Upper lobe of right lung (tissue), 1 donor: ENCODE measurements at regions not wholly inside any gene's neighbourhood (a gene's known extent, or its start where the extent isn't known, plus 50 kb on each side); places are given as distances from the start of the nearest gene placed in this dataset.

Experiments used
- ATAC-seq: fragments of 200-7000 bp; cut with Tn5 transposase; one replicate; pipeline ENCODE4 v1.9.1; 2020; ENCODE audit warnings: mild to moderate bottlenecking, moderate library complexity
- DNase-seq: peaks from one replicate; pipeline ENCODE4 v3.0.0-alpha.2; 2020
- H3K27ac ChIP-seq: fragments of 200-600 bp; one replicate; pipeline ENCODE4 v1.8.0; 2022
- H3K27me3 ChIP-seq: fragments of 200-600 bp; one replicate; pipeline ENCODE4 v1.8.0; 2022; ENCODE audit warnings: mild to moderate bottlenecking
- H3K36me3 ChIP-seq: fragments of 200-600 bp; one replicate; pipeline ENCODE4 v1.8.0; 2022
- H3K4me1 ChIP-seq: fragments of 200-600 bp; one replicate; pipeline ENCODE4 v1.8.0; 2022
- H3K4me3 ChIP-seq: fragments of 200-600 bp; one replicate; pipeline ENCODE4 v1.8.0; 2022; ENCODE audit warnings: mild to moderate bottlenecking
- H3K9me3 ChIP-seq: fragments of 200-600 bp; one replicate; pipeline ENCODE4 v1.8.0; 2022
- intact Hi-C: fragments of 100-400 bp; cut with DNase I; formaldehyde crosslinking; loops from one replicate; pipeline ENCODE4 v1.11.0; 2022
- TF ChIP-seq, protein P1 (sequence below): fragments of 200-600 bp; IDR thresholded peaks from one replicate; pipeline ENCODE4 v1.8.0; 2022; ENCODE audit warnings: antibody characterized with exemption
- donor health status: DM: no; HTN: yes; CAD: no; lungs with severe emphysema.

DNA sequence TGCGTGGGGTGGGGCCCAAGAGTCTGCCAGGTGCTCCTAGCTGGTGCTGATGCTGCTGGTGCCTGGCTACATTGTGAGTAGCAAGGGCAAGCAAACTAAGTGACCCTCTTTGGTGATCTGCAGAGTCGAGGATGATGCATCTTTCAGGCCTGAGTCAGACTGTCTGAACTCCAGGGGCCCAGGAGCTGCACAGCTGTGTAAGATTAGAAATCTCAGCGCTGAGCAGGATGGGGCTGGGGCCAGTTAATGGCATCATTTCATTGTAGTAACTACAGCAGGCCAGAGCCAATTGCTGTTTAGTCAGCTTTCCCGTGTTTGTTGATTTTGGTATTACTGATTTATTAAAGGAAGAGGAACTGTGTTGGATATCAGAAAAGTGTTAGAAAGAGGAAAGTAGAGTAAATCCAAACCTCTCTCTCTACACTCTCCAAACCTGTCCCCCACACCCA, 365.2 kb downstream of the PAX1 start:
- H3K27ac ChIP-seq: no peak overlapping the region
- H3K36me3 ChIP-seq: no peaks in the 10 kb centered on the region
- intact Hi-C loops: no loop called here
- ATAC-seq (no peak), DNase-seq (no peak)
- H3K9me3 ChIP-seq: no peaks in the 10 kb centered on the region
- H3K4me3 ChIP-seq: no peak overlapping the region
- no peaks in the 10 kb centered on the region for H3K4me1 ChIP-seq
- TF ChIP-seq, protein P1, sequence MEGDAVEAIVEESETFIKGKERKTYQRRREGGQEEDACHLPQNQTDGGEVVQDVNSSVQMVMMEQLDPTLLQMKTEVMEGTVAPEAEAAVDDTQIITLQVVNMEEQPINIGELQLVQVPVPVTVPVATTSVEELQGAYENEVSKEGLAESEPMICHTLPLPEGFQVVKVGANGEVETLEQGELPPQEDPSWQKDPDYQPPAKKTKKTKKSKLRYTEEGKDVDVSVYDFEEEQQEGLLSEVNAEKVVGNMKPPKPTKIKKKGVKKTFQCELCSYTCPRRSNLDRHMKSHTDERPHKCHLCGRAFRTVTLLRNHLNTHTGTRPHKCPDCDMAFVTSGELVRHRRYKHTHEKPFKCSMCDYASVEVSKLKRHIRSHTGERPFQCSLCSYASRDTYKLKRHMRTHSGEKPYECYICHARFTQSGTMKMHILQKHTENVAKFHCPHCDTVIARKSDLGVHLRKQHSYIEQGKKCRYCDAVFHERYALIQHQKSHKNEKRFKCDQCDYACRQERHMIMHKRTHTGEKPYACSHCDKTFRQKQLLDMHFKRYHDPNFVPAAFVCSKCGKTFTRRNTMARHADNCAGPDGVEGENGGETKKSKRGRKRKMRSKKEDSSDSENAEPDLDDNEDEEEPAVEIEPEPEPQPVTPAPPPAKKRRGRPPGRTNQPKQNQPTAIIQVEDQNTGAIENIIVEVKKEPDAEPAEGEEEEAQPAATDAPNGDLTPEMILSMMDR: no peak
- no peaks in the 10 kb centered on the region for H3K27me3 ChIP-seq

DNA sequence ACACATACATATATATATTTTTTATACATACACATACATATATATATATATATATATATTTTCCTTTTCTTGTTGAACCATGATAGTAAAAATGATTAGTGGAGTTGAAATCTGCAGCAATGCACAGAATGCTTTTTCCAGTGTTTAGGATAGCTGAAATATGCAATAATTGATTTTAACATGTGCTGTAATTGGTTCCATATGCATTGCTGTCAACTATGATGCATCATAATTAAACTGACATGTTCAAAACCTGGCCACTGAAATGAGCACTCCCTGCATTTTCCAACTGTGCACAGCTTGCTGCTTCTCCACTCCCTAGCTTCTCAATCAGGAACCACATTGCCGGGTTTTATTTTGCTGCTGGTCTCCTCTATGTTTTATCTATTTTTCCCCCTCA, 358.3 kb downstream of the PAX1 start:
- TF ChIP-seq, protein P1: no peak
- no peaks in the 10 kb centered on the region for H3K27me3 ChIP-seq
- no peaks in the 10 kb centered on the region for H3K9me3 ChIP-seq
- DNase-seq: no peak
- no peaks in the 10 kb centered on the region for H3K36me3 ChIP-seq
- no peaks in the 10 kb centered on the region for H3K4me1 ChIP-seq
- H3K27ac ChIP-seq: no peak overlapping the region
- intact Hi-C loops: no loop called here
- H3K4me3 ChIP-seq: no peak overlapping the region
- no peak for ATAC-seq

DNA sequence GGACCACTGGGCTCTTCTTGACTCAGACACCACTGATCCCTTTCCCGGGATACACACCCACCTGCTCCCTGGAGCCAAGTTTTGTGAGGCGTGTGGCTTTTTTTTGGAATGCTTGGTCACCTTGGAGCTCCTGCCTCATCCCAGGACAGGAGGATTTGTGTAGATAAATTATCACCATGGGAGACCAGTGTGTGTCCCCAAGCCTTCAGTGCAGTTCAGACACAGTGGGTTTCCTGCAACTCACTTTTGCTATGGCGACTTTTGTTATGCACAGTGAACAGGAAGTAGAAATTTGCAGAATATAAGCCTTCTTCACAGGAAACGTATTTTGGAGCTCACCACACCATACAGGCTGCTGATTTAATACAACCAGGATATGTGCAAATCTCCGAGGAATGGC, 357.4 kb downstream of the PAX1 start:
- H3K27ac ChIP-seq: no peak overlapping the region
- H3K4me1 ChIP-seq: no peaks in the 10 kb centered on the region
- no peak for ATAC-seq
- H3K4me3 ChIP-seq: no peak overlapping the region
- H3K9me3 ChIP-seq: no peaks in the 10 kb centered on the region
- TF ChIP-seq, protein P1: no peak
- no peaks in the 10 kb centered on the region for H3K36me3 ChIP-seq
- no peak for DNase-seq
- intact Hi-C loops: no loop called here
- H3K27me3 ChIP-seq: no peaks in the 10 kb centered on the region

DNA sequence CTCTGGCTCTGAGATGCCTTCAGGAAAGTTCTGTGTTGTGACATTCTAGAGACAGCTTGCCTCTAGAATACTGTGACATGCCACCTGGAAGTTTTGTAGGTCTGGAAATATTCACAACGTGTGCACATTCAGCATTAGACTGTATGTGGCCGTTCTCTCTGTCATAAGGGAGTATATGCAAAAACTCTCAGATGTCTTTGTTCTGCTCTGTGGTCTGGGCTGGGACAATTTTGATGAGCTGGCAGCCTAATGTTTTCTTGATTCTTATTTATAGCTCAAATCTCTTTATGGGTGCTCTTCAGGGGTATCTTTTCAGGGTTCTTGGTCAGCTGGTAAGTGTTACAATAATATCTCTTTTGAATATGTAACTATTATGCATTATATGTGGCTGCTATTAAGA, 355.1 kb downstream of the PAX1 start:
- TF ChIP-seq, protein P1: no peak
- ATAC-seq (no peak), DNase-seq (no peak)
- no peaks in the 10 kb centered on the region for H3K36me3 ChIP-seq
- no peaks in the 10 kb centered on the region for H3K4me1 ChIP-seq
- H3K9me3 ChIP-seq: no peaks in the 10 kb centered on the region
- intact Hi-C loops: no loop called here
- no peak overlapping the region for H3K27ac ChIP-seq
- no peaks in the 10 kb centered on the region for H3K27me3 ChIP-seq
- no peak overlapping the region for H3K4me3 ChIP-seq

DNA sequence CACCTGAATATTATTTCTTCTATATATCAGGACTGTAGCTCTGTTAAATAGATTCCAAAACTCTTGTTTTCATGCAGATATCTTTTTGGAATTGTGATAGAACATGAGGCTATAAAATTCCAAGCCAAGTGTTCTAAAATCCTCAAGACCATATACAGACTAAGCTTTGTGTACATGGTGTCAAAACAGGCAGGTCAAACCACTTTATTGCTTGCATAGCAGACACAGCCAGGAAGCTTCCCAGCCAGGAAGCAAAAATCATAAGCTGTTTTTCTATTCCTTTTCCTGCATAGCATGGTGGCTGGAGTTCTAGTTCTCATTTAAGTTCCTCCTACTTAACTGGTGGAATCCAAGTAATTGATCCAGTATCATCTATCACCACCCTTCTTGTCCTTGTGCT, 353.3 kb downstream of the PAX1 start:
- Histone ChIP-seq H3K9me3 (no peaks in the 10 kb centered on the region), H3K4me1 (no peaks in the 10 kb centered on the region), H3K36me3 (no peaks in the 10 kb centered on the region), H3K27ac (no peak overlapping the region), H3K27me3 (no peaks in the 10 kb centered on the region), H3K4me3 (no peak overlapping the region)
- DNase-seq (no peak), ATAC-seq (no peak)
- TF ChIP-seq, protein P1: no peak
- intact Hi-C loops: no loop called here

DNA sequence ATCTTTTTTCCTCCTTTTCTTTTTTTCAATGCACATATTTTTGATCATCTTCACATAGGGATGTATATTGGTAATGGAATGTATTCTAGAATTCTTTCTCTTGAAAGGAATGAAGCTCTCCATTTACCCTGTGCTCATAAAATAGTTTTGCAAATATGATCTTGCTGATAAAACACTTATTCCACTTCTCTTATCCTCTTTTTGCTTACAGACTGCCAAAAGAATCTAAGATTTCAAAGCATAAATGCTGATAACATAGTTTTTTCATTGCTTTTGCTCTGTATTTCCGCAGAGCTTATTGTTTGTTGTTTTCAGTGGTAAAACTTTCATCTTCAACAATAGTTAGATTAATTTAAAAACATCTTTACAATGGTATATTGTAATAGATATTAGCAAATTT, 350.5 kb downstream of the PAX1 start:
- TF ChIP-seq, protein P1: no peak
- ATAC-seq: no peak
- Histone ChIP-seq H3K4me3 (no peak overlapping the region), H3K4me1 (no peaks in the 10 kb centered on the region), H3K9me3 (no peaks in the 10 kb centered on the region), H3K27ac (no peak overlapping the region), H3K36me3 (no peaks in the 10 kb centered on the region), H3K27me3 (no peaks in the 10 kb centered on the region)
- DNase-seq: no peak
- intact Hi-C loops: no loop called here
